Activated CD8-positive, alpha-beta memory T cell treated with anti-CD3 and anti-CD28 coated beads, Interleukin-2, amount 50 U/mL, for 24 hours (primary cell): ENCODE measurements at regions not wholly inside any gene's neighbourhood (a gene's known extent, or its start where the extent isn't known, plus 50 kb on each side); places are given as distances from the start of the nearest gene placed in this dataset.
"Not testable (repeated sequence)": the region's sequence is repeated elsewhere in the genome, so short reads cannot be mapped to it uniquely, and the experiment has no call there.

ENCODE experiments used
- DNase-seq: peaks from one replicate; pipeline ENCODE4 v3.0.0-alpha.2; 2020; ENCODE audit errors: extremely low read depth

GRCh38 chr12:97616946-97617345, 154.3 kb downstream of the RMST start:
- no peak for DNase-seq

GRCh38 chr12:97628962-97629361, 166.4 kb downstream of the RMST start:
- DNase-seq, result no peak

- DNase-seq, result no peak
Measured at GRCh38 chr12:97629382-97629781, 166.8 kb downstream of the RMST start.

- no peak for DNase-seq
Measured at GRCh38 chr12:97630356-97630755, 167.8 kb downstream of the RMST start.

DNA sequence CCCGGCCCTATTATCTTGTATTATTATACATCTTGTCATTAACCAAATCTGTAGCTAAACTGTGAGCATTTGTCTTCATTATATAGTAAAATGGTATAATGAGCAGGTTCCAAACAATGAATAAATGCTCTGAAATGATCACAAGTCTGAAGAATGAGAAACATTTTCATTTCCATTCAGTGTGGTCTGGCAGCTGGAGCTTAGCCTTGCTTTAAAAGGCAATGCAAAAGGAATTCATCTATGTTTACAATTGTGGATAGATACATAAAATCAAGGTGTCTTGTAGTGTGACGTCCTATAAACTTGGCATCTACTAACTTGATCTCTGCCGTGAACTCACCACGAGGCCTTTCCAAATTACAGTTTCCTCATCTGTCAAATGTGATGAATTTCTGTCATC, 168.3 kb downstream of the RMST start:
- DNase-seq, result no peak

DNA sequence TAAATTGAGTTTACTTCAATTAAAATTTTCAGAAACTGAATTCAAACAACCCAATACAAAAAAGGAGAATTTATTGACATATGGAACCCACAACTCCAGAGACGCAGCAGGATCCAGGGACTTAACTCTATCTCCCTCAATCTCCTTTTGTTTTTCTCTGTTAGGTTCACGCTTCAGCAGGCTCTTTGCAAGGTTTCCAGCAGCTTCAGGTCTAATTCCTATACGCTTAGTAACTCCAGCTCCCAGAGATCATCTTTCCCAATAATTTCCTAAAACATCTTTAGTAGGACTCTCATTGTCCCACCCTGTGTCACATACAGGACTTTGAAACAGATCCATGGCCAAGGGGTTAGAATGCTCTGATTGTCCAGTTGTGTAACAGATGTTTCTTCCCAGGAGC, 175.2 kb downstream of the RMST start:
- no peak for DNase-seq

- DNase-seq, result no peak
Measured at GRCh38 chr12:97638739-97639138, 176.1 kb downstream of the RMST start.

DNA sequence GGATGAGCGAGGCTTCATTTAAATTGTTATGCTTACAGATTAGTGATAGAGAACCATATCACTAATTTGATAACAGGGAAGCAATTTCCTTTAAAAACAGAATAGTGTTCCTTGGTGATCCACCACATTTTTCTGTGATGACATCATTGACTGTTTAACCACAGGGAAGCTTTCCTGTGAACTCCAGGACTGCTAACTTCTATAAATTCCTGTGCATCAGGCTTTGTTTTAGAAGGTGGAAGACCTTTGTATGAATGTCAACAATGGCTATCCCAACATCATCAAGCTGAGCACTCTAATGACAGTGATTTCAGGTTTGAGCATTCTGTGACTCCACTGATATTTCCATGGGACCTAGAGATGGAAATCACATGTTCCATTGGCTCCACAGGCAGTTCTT, 177.1 kb downstream of the RMST start:
- no peak for DNase-seq

GRCh38 chr12:97640826-97641225, 178.2 kb downstream of the RMST start:
- no peak for DNase-seq

DNA sequence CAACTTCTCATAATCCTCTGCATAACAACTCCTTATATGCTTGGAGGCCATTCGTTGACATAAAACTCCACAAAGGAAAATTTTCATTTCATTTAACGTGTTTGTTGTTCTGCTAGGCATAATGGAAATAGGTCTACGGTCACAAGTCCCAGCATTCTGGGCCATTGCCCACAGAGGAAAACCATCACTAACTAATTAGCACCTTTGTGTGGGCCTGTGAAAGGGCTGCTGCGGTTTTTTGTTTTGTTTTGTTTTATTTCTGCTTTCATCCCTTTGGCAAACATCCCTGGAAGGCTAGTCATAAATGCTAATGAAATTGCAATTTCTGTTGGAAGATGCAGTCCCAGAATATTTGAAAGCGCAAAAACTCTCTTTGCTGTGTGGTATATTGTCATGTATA, 180.3 kb downstream of the RMST start:
- DNase-seq, result no peak

GRCh38 chr12:97643924-97644323, 181.3 kb downstream of the RMST start:
- DNase-seq, result no peak

GRCh38 chr12:97645726-97646125, 183.1 kb downstream of the RMST start:
- DNase-seq, result no peak

DNA sequence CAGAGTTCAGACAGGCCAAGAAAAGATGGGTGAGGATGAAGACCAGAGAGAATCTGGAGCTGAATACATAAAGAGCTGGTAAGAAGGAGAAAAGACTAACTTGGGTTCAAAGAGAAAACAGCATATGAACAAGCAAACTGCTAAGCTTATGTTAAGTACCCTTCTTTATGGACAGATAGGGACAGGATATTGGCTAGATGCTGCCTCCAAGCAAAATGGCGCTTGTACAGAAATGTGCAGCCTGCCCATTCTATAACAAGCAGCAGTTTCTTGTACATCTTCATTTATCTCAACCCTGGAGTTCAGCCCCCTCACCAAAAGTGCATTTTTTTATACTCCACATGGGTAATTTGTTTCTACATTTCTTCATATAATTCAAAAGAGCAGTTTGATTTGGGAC, 184.5 kb downstream of the RMST start:
- DNase-seq, result no peak

GRCh38 chr12:97650242-97650641, 187.6 kb downstream of the RMST start:
- no peak for DNase-seq

DNA sequence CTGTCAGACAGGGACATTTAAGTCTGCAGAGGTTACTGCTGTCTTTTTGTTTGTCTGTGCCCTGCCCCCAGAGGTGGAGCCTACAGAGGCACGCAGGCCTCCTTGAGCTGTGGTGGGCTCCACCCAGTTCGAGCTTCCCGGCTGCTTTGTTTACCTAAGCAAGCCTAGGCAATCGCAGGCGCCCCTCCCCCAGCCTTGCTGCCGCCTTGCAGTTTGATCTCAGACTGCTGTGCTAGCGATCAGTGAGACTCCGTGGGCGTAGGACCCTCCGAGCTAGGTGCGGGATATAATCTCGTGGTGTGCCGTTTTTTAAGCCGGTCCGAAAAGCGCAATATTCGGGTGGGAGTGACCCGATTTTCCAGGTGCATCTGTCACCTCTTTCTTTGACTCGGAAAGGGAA, 193.9 kb downstream of the RMST start:
- DNase-seq, result not testable (repeated sequence)

- no peak for DNase-seq
Measured at GRCh38 chr12:97659117-97659880, 196.7 kb downstream of the RMST start.

DNA sequence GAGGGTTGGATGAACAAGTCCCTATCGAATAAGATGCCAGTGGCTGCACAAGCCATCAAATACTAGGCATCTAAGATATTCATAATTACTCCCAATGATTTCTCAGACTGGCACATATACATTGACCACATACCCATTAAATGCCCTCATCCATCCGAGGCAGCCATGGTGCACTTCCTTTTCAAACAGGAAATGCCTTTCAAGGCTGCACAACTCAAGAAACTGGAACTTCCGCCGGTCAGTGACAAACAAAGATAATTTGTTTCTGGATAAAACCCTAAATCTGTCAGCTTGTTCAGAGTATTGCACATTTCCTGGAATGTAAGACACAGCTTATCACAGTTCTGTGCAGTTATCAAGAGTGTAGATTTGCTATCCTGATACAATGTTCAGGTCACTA, 203.7 kb downstream of the RMST start:
- DNase-seq, result no peak

GRCh38 chr12:97672870-97673269, 210.3 kb downstream of the RMST start:
- no peak for DNase-seq

GRCh38 chr12:97680751-97681150, 218.1 kb downstream of the RMST start:
- no peak for DNase-seq

- no peak for DNase-seq
Measured at GRCh38 chr12:97681612-97682504, 219.3 kb downstream of the RMST start.

DNA sequence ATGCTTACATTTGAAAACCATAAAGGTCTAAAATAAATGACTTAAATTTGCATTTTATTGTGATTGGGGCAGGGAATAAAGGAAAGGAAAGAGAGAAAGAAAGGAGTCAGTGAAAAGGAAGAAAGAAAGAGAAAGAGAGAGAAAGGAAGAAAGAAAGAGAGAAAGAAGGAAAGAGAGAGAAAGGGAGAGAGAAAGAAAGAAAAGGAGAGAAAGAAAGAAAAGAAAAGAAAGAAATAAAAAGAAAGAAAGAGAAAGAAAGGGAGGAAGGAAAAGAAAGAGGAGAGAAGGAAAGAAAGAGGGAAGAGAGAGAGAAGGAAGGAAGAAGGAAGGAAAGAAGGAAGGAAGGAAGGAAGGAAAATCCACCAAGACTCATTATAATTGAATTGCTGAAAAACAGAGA, 222.8 kb downstream of the RMST start:
- no peak for DNase-seq

- no peak for DNase-seq
Measured at GRCh38 chr12:97701901-97702300, 239.3 kb downstream of the RMST start.

GRCh38 chr12:97711392-97711791, 248.8 kb downstream of the RMST start:
- no peak for DNase-seq
